Subcutaneous abdominal adipose tissue (tissue), 5 donors: ENCODE measurements at regions not wholly inside any gene's neighbourhood (a gene's known extent, or its start where the extent isn't known, plus 50 kb on each side); places are given as distances from the start of the nearest gene placed in this dataset.

Experiments used
- H3K27ac ChIP-seq: one replicate; pipeline ENCODE4 v1.7.0; 2013; ENCODE audit warnings: low read depth, mild to moderate bottlenecking, inconsistent platforms, low read length, moderate library complexity
- H3K27me3 ChIP-seq, 5 donors: one replicate each; pipeline ENCODE4 v1.7.0; 2013; ENCODE audit warnings: low read length in 5 of 5, inconsistent platforms in 1 of 5; ENCODE audit not compliant: control insufficient read depth in 5 of 5, insufficient read depth in 4 of 5
- H3K36me3 ChIP-seq, 5 donors: one replicate each; pipeline ENCODE4 v1.7.0; 2013; ENCODE audit warnings: low read length in 5 of 5; ENCODE audit not compliant: control insufficient read depth in 5 of 5, insufficient read depth in 5 of 5
- H3K4me1 ChIP-seq, 5 donors: one replicate each; pipeline ENCODE4 v1.7.0; 2013; ENCODE audit warnings: low read length in 5 of 5, mild to moderate bottlenecking in 3 of 5, moderate library complexity in 1 of 5; ENCODE audit not compliant: control insufficient read depth in 5 of 5, insufficient read depth in 5 of 5
- H3K4me3 ChIP-seq, 5 donors: one replicate each; pipeline ENCODE4 v1.7.0; 2013; ENCODE audit warnings: low read length in 5 of 5, low read depth in 1 of 5
- H3K9ac ChIP-seq, 5 donors: one replicate each; pipeline ENCODE4 v1.7.0; 2013; ENCODE audit warnings: low read length in 5 of 5, mild to moderate bottlenecking in 4 of 5, moderate library complexity in 3 of 5
- H3K9me3 ChIP-seq, 5 donors: one replicate each; pipeline ENCODE4 v1.7.0; 2013; ENCODE audit warnings: low read length in 5 of 5; ENCODE audit not compliant: control insufficient read depth in 5 of 5
- donor health status: healthy.
- donor health status: healthy.
- donor health status: healthy.
- donor health status: healthy.
- donor health status: healthy.

DNA sequence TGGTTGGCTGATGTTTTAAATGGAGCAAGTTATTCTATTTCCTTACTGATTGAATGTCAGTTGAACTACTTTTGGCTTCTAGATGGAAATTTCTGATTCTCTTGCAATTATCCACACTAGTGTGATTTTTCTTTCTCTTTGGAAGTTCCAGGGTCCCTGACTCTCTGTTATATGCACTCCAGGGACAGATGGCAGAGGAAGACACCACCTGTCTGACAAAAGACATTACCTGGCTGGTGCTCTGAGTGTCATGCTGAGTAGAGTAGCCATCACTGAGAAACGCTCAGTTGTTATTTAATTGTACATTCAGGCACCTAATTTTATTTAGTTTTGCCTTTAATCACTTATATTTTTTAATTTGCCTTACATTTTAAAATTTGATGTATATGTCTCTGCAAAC, 105.4 kb upstream of the TLL1 start:
- Histone ChIP-seq H3K4me1 (peaks cover 5 to 22% (median 15%) of the 10 kb centered on the region in 5 donors), H3K9me3 (no peaks in the 10 kb centered on the region), H3K27me3 (no peaks in the 10 kb centered on the region), H3K27ac (no peak overlapping the region), H3K36me3 (no peaks in the 10 kb centered on the region), H3K9ac (no peak overlapping the region), H3K4me3 (no peak overlapping the region)

DNA sequence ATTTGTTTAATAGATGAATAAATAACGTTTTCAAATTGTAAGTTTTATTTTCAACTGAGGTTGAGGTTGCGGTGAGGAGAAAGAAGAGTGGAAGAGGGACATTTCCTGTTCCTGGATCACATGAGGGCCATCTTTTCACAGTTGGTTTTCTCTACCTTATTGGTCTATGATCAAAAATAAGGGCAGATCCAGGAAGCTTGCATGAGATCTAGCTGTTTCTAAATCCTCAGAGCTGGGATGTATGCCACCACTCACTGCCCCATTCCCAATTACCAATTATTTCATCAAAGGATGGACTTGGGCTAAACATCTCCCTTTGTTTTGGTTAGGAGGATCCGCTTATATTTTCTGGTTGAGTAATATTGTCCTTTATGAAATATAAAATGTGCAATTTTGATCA, 104.8 kb upstream of the TLL1 start:
- Histone ChIP-seq H3K36me3 (no peaks in the 10 kb centered on the region), H3K9me3 (no peaks in the 10 kb centered on the region), H3K4me3 (no peak overlapping the region), H3K27ac (no peak overlapping the region), H3K9ac (no peak overlapping the region), H3K27me3 (no peaks in the 10 kb centered on the region), H3K4me1 (peaks cover 3 to 20% (median 10%) of the 10 kb centered on the region in 5 donors)

- Histone ChIP-seq H3K36me3 (no peaks in the 10 kb centered on the region), H3K9me3 (peaks cover 0 to 6% (median 0%) of the 10 kb centered on the region in 5 donors), H3K27ac (no peak overlapping the region), H3K27me3 (no peaks in the 10 kb centered on the region), H3K9ac (no peak overlapping the region), H3K4me1 (no peaks in the 10 kb centered on the region), H3K4me3 (no peak overlapping the region)
Measured at GRCh38 chr4:165774326-165774725, 98.7 kb upstream of the TLL1 start.

- Histone ChIP-seq H3K36me3 (no peaks in the 10 kb centered on the region), H3K9me3 (peaks cover 0 to 6% (median 0%) of the 10 kb centered on the region in 5 donors), H3K9ac (no peak overlapping the region), H3K27ac (no peak overlapping the region), H3K4me1 (peaks cover 0 to 12% (median 11%) of the 10 kb centered on the region in 5 donors), H3K27me3 (no peaks in the 10 kb centered on the region), H3K4me3 (no peak overlapping the region)
Measured at GRCh38 chr4:165779950-165780670, 92.9 kb upstream of the TLL1 start.

DNA sequence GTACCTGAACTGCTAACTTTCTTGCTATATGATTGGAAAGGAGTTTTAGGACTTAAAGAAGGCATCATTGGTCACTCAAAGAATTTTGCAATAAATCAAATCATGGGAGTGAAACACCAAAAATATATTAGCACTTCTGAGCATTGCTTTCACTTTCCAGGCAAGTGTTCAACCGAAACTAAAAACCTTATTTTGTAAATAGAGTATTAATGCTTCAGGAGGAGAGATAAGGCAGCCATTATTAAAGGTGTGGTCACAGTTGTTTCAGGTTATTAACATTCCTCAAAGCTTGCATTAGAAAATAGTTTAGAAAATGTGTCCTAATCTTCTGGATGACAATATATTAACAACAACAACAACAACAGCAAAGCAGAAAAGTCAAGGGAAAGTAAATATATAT, 92.3 kb upstream of the TLL1 start:
- no peak overlapping the region for H3K4me3 ChIP-seq
- H3K27me3 ChIP-seq: no peaks in the 10 kb centered on the region
- no peaks in the 10 kb centered on the region for H3K36me3 ChIP-seq
- peaks cover 0 to 14% (median 11%) of the 10 kb centered on the region in 5 donors for H3K4me1 ChIP-seq
- H3K9ac ChIP-seq: no peak overlapping the region
- no peak overlapping the region for H3K27ac ChIP-seq
- peaks cover 0 to 6% (median 0%) of the 10 kb centered on the region in 5 donors for H3K9me3 ChIP-seq

DNA sequence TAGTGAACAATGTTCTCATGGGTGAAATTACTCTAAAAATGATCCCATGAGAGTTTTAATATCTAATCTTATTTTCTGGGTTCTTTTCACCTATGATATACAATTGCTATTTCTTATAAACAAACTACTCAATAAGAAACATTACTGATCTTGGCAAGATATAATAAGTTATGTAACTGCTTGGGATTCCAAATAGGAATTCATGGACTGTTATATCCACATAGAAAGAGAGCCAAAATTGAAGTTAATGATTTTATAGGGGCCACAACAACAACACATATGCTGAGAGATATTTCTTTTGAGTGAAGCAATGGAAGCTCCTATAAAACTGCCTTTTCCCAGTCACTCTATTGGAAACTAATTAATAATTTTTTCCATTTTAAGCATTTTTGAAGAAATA, 90.4 kb upstream of the TLL1 start:
- Histone ChIP-seq H3K27ac (no peak overlapping the region), H3K27me3 (no peaks in the 10 kb centered on the region), H3K4me1 (peaks cover 0 to 14% (median 11%) of the 10 kb centered on the region in 5 donors), H3K9ac (no peak overlapping the region), H3K9me3 (peaks cover 0 to 2% (median 0%) of the 10 kb centered on the region in 5 donors), H3K36me3 (no peaks in the 10 kb centered on the region), H3K4me3 (no peak overlapping the region)

DNA sequence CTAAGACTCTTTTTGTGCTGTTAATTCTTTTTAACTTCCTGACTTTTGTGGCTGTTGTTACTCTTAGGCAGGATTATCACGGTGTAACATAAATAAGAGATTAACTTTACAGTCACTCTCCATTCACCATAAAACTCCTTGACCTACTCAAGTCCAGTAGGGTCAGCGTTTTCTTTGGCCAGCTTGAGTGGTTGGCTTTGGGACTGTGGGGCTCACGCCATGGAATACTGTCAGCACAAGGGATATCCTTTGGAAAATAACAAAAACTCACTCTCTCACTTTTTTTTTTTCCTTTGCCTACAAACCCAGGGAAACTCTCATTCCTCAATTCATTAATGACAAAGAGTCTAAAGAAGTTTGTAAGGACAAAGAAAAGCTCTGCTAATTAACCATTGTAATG, 89.4 kb upstream of the TLL1 start:
- Histone ChIP-seq H3K36me3 (no peaks in the 10 kb centered on the region), H3K27ac (no peak overlapping the region), H3K4me3 (no peak overlapping the region), H3K9ac (no peak overlapping the region), H3K4me1 (peaks cover 0 to 21% (median 13%) of the 10 kb centered on the region in 5 donors), H3K9me3 (no peaks in the 10 kb centered on the region), H3K27me3 (no peaks in the 10 kb centered on the region)

GRCh38 chr4:165784672-165785071, 88.4 kb upstream of the TLL1 start:
- no peaks in the 10 kb centered on the region for H3K27me3 ChIP-seq
- H3K36me3 ChIP-seq: no peaks in the 10 kb centered on the region
- no peak overlapping the region for H3K4me3 ChIP-seq
- H3K4me1 ChIP-seq: peaks cover 0 to 28% (median 15%) of the 10 kb centered on the region in 5 donors
- H3K27ac ChIP-seq: no peak overlapping the region
- H3K9ac ChIP-seq: no peak overlapping the region
- no peaks in the 10 kb centered on the region for H3K9me3 ChIP-seq

GRCh38 chr4:165785337-165785736, 87.7 kb upstream of the TLL1 start:
- no peaks in the 10 kb centered on the region for H3K27me3 ChIP-seq
- no peak overlapping the region for H3K9ac ChIP-seq
- H3K9me3 ChIP-seq: no peaks in the 10 kb centered on the region
- H3K27ac ChIP-seq: no peak overlapping the region
- H3K4me1 ChIP-seq: peaks cover 0 to 28% (median 15%) of the 10 kb centered on the region in 5 donors
- no peak overlapping the region for H3K4me3 ChIP-seq
- no peaks in the 10 kb centered on the region for H3K36me3 ChIP-seq

- Histone ChIP-seq H3K4me3 (no peak overlapping the region), H3K27me3 (no peaks in the 10 kb centered on the region), H3K4me1 (peaks cover 0 to 25% (median 15%) of the 10 kb centered on the region in 5 donors), H3K9ac (no peak overlapping the region), H3K9me3 (no peaks in the 10 kb centered on the region), H3K36me3 (no peaks in the 10 kb centered on the region), H3K27ac (no peak overlapping the region)
Measured at GRCh38 chr4:165787516-165788274, 85.3 kb upstream of the TLL1 start.
